Stomach smooth muscle (tissue), 2 donors: ENCODE measurements at regions not wholly inside any gene's neighbourhood (a gene's known extent, or its start where the extent isn't known, plus 50 kb on each side); places are given as distances from the start of the nearest gene placed in this dataset.

Source experiments
- H3K27ac ChIP-seq: one replicate; pipeline ENCODE4 v1.7.0; 2013; ENCODE audit warnings: mild to moderate bottlenecking, low read length, inconsistent platforms
- H3K27me3 ChIP-seq, 2 donors: one replicate each; pipeline ENCODE4 v1.7.0; 2013; ENCODE audit warnings: low read length in 2 of 2; ENCODE audit not compliant: insufficient read depth in 2 of 2, control insufficient read depth in 1 of 2
- H3K36me3 ChIP-seq, 2 donors: one replicate each; pipeline ENCODE4 v1.7.0; 2013; ENCODE audit warnings: low read length in 2 of 2; ENCODE audit not compliant: control insufficient read depth in 2 of 2, insufficient read depth in 2 of 2
- H3K4me1 ChIP-seq: one replicate; pipeline ENCODE4 v1.7.0; 2013; ENCODE audit warnings: low read length; ENCODE audit not compliant: control insufficient read depth, insufficient read depth
- H3K4me3 ChIP-seq, 2 donors: one replicate each; pipeline ENCODE4 v1.7.0; 2013; ENCODE audit warnings: low read length in 2 of 2
- H3K9ac ChIP-seq, 2 donors: one replicate each; pipeline ENCODE4 v1.7.0; 2013; ENCODE audit warnings: low read length in 2 of 2, mild to moderate bottlenecking in 1 of 2
- H3K9me3 ChIP-seq, 2 donors: one replicate each; pipeline ENCODE4 v1.7.0; 2013; ENCODE audit warnings: low read length in 2 of 2; ENCODE audit not compliant: control insufficient read depth in 2 of 2
- donor health status: healthy.
- donor health status: Pancreatic carcinoma.

DNA sequence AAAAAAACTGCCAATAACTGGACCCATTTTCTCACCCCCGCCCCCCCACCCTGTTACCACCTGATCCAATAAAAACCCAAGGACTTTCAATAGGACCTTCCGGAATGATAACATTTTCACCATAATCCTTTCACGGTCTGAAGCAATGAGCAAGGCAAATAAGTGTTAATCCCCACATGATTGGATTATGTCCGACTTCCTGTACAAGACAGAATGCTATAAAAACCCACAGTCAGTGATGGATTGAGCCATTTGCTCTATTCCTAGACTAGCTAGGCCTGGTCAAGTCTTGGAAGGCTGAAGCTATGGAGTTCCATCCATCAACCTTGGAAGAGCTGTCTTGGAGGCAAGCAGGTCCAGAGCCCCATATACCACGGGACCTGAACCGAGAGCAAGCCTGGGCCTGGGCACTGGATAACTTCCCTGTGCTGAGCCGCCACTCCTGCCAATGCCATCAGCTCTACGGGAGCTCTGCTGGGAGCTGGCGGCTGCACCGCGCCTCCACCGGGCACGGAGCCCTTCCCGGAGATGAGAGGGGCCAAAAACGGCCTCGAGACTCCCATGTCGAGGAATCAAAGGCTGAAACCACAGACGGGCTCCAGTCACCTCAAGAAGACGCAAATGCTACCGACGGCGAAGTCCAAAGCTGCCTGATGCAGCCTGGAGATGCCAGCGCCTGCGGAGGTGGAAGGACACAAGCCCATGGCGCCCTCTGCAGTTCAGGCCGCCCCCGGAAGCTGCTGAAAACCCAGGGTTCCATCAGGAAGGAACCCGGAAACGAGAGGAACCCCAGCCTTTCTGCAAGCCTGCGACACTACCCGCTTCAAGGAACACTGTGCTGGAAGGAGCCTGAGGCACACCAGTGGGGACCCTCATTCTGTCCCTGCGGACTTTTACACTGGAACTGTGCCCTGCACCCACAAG is 69.2 kb downstream of the ANXA2R start:
- Histone ChIP-seq H3K27me3 (peaks cover 8 to 11% of the 10 kb centered on the region in 2 donors), H3K9ac (no peak overlapping the region), H3K4me1 (no peaks in the 10 kb centered on the region), H3K27ac (no peak overlapping the region), H3K4me3 (no peak overlapping the region), H3K9me3 (no peaks in the 10 kb centered on the region), H3K36me3 (no peaks in the 10 kb centered on the region)

DNA sequence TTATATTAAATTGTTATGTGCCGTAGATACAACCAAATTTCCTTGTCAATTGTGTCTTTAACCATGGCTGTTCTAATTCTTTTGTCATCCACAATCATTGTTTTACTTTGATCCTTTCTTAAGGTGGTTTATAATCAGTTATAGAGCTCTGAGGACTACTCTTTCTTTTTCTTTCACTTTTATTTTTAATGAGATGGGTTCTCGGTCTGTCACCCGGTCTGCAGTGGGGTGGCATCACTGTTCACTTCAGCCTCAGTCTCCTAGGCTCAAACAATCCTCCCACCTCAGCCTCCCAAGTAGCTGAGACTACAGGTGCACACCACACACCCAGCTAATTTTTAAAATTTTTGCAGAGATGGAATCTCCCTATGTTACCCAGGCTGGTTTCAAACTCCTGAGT is 74.2 kb downstream of the ANXA2R start:
- Histone ChIP-seq H3K4me3 (no peak overlapping the region), H3K36me3 (no peaks in the 10 kb centered on the region), H3K9me3 (no peaks in the 10 kb centered on the region), H3K9ac (no peak overlapping the region), H3K27me3 (no peaks in the 10 kb centered on the region), H3K27ac (no peak overlapping the region), H3K4me1 (no peaks in the 10 kb centered on the region)

- Histone ChIP-seq H3K4me1 (no peaks in the 10 kb centered on the region), H3K36me3 (no peaks in the 10 kb centered on the region), H3K4me3 (no peak overlapping the region), H3K9ac (no peak overlapping the region), H3K27ac (no peak overlapping the region), H3K9me3 (no peaks in the 10 kb centered on the region), H3K27me3 (no peaks in the 10 kb centered on the region)
These were observed 76.7 kb downstream of the ANXA2R start for GRCh38 chr5:42963412-42963811.

DNA sequence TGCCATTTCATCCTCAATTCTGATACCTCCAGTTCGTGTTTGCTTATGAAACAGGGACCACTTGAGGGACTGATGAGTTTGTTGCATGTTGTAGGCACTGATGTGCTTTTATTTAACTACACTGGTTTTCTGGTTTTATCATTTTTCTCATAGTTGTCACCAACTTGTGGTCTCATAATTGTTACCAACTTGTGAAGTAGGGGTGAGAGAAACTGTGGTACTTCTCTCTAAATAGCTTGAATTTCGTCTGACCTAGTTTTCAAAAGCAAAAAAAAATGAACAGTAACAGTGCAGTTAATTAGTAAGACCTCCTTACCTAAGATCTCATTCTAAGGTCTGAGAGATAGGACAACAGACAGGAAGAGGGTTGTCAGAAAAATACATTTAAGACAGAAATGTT is 78.0 kb downstream of the ANXA2R start:
- no peaks in the 10 kb centered on the region for H3K36me3 ChIP-seq
- H3K4me3 ChIP-seq: no peak overlapping the region
- no peaks in the 10 kb centered on the region for H3K9me3 ChIP-seq

DNA sequence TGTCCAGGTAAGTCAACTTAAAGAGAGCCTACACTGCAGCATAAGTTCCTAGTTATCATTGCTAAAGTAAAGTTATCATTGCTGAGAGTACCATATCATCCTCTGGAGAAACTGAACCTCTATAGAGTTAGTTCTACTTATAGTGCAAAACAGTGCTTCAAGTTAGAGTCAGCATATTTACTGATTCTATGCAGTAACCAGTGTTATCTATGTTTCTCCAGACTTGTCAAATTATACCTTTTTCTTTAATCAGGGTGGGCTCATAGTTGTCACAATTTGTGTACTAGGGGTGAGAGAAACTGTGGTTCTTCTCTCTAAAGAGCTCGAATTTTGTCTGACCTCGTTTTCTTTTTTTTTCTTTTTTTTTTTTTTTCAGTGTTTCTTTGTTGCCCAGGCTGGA is 79.6 kb downstream of the ANXA2R start:
- Histone ChIP-seq H3K9ac (no peak overlapping the region), H3K4me3 (no peak overlapping the region), H3K4me1 (no peaks in the 10 kb centered on the region), H3K9me3 (no peaks in the 10 kb centered on the region), H3K36me3 (no peaks in the 10 kb centered on the region), H3K27me3 (no peaks in the 10 kb centered on the region), H3K27ac (no peak overlapping the region)

More for the DNA sequence above, 78.0 kb downstream of the ANXA2R start:
- no peaks in the 10 kb centered on the region for H3K4me1 ChIP-seq
- no peak overlapping the region for H3K27ac ChIP-seq
- no peak overlapping the region for H3K9ac ChIP-seq
- no peaks in the 10 kb centered on the region for H3K27me3 ChIP-seq

DNA sequence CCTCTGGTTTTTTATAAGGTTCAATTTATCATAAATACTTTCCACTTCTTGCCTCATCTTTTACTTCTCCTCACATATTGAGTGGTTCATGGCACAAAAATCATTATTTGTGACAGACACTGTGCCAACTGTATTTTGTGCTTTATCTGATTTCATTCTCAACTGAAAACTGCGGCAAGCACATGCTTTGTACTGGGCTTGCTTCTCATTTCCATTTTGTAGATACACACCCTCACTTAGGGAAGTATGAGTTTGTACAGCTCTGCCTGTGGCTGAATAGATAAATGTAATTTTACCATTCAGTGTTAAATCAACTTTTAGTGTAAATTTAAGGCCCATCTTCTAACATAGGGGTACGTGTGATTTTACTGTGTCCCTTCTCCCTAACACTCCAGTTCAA is 83.6 kb downstream of the ANXA2R start:
- Histone ChIP-seq H3K4me1 (peaks cover 6% of the 10 kb centered on the region), H3K9me3 (peaks cover 2 to 4% of the 10 kb centered on the region in 2 donors), H3K27ac (no peak overlapping the region), H3K4me3 (no peak overlapping the region), H3K9ac (no peak overlapping the region), H3K36me3 (no peaks in the 10 kb centered on the region), H3K27me3 (peaks cover 26 to 29% of the 10 kb centered on the region in 2 donors)

- H3K4me1 ChIP-seq: peaks cover 19% of the 10 kb centered on the region
- H3K27me3 ChIP-seq: peaks cover 52 to 62% of the 10 kb centered on the region in 2 donors
- no peaks in the 10 kb centered on the region for H3K36me3 ChIP-seq
- no peak overlapping the region for H3K4me3 ChIP-seq
- peaks cover 2 to 4% of the 10 kb centered on the region in 2 donors for H3K9me3 ChIP-seq
- H3K9ac ChIP-seq: no peak overlapping the region
- H3K27ac ChIP-seq: no peak overlapping the region
These were observed 87.1 kb downstream of the ANXA2R start for GRCh38 chr5:42953041-42953440.

DNA sequence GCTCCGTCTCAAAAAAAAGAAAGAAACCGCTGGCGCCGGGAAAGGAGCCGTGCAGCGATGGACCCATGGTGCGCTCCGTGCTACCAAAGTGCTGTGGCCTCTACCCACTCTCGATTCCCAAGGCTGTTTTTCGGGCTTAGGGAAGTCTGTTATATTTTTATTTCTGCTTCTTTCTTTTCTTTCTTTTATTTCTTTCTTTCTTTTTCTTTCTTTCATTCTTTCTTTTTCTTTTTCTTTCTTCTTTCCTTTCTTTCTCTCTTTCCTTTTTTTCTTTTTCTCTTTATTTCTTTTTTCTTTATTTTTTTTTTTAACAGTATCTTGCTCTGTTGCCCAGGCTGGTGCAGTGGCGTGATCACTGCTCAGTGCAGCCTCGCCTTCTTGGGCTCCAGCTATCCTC is 87.5 kb downstream of the ANXA2R start:
- Histone ChIP-seq H3K27ac (no peak overlapping the region), H3K27me3 (peaks cover 56 to 66% of the 10 kb centered on the region in 2 donors), H3K4me3 (peak overlapping the region in 1 of 2 donors; percentile 68), H3K4me1 (peaks cover 19% of the 10 kb centered on the region), H3K9me3 (peaks cover 2 to 4% of the 10 kb centered on the region in 2 donors), H3K9ac (no peak overlapping the region), H3K36me3 (no peaks in the 10 kb centered on the region)

- Histone ChIP-seq H3K27ac (peak overlapping the region; percentile 58), H3K27me3 (peaks cover 63 to 68% of the 10 kb centered on the region in 2 donors), H3K4me3 (peak overlapping the region; percentile 51 to 68), H3K36me3 (no peaks in the 10 kb centered on the region), H3K9ac (peak overlapping the region in 1 of 2 donors; percentile 22), H3K4me1 (peaks cover 19% of the 10 kb centered on the region), H3K9me3 (peaks cover 2 to 4% of the 10 kb centered on the region in 2 donors)
These were observed 88.8 kb downstream of the ANXA2R start for GRCh38 chr5:42951293-42951840.

- Histone ChIP-seq H3K27me3 (peaks cover 63 to 68% of the 10 kb centered on the region in 2 donors), H3K9ac (peak overlapping the region; percentile 36 to 49), H3K27ac (peak overlapping the region; percentile 58), H3K36me3 (no peaks in the 10 kb centered on the region), H3K9me3 (peaks cover 2 to 4% of the 10 kb centered on the region in 2 donors), H3K4me1 (peaks cover 19% of the 10 kb centered on the region), H3K4me3 (peak overlapping the region; percentile 51 to 68)
These were observed 89.4 kb downstream of the ANXA2R start for GRCh38 chr5:42950456-42951292.
